Mammary epithelial cell (primary cell): ENCODE measurements at regions not wholly inside any gene's neighbourhood (a gene's known extent, or its start where the extent isn't known, plus 50 kb on each side); places are given as distances from the start of the nearest gene placed in this dataset.

ENCODE experiments used
- EZH2 ChIP-seq: IDR thresholded peaks from 2 replicates; pipeline ENCODE4 v1.6.1; 2012; ENCODE audit warnings: low read length, inconsistent platforms, borderline replicate concordance
- TF ChIP-seq, protein P1 (sequence below), 2 donors: IDR thresholded peaks in 1 of 2; conservative IDR thresholded peaks in 1 of 2; 2 replicates each; pipeline ENCODE4 v1.5.1; 2011 to 2012; ENCODE audit warnings: inconsistent platforms in 2 of 2, low read length in 2 of 2, mild to moderate bottlenecking in 2 of 2, control low read depth in 1 of 2, low read depth in 1 of 2; ENCODE audit not compliant: insufficient read depth in 1 of 2; ENCODE audit errors: extremely low read depth in 1 of 2

DNA sequence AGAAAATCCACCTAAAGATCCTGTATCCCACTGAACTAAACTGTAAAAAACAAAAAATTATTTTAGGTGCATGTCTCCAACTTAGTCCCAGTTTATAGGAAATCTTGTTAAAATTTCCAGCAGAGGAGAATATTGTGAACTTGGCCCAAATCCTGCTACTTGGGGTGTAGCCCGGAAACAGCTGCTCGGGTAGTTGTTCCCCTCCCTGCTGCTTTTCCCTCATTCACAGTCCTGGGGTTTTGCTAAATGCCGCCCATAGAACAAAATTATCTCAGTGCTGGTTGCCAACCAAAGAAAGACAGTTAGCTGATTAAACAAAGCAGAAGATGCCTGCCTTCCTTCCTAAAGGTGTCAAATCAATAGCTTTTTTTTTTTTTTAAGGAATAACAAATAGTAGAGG lies 330.5 kb upstream of the KLF12 start:
- TF ChIP-seq, protein P1, sequence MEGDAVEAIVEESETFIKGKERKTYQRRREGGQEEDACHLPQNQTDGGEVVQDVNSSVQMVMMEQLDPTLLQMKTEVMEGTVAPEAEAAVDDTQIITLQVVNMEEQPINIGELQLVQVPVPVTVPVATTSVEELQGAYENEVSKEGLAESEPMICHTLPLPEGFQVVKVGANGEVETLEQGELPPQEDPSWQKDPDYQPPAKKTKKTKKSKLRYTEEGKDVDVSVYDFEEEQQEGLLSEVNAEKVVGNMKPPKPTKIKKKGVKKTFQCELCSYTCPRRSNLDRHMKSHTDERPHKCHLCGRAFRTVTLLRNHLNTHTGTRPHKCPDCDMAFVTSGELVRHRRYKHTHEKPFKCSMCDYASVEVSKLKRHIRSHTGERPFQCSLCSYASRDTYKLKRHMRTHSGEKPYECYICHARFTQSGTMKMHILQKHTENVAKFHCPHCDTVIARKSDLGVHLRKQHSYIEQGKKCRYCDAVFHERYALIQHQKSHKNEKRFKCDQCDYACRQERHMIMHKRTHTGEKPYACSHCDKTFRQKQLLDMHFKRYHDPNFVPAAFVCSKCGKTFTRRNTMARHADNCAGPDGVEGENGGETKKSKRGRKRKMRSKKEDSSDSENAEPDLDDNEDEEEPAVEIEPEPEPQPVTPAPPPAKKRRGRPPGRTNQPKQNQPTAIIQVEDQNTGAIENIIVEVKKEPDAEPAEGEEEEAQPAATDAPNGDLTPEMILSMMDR (conservative IDR thresholded peaks at IDR 0.05 in 1 of 2, IDR thresholded peaks at IDR 0.05 in 1 of 2; ENCODE audit: extremely low read depth in 1 of 2, insufficient read depth in 1 of 2, low read depth in 1 of 2, low read length in 2 of 2) = no peak
- TF ChIP-seq EZH2 = no peak
